ENCODE measurements at regions not wholly inside any gene's neighbourhood (a gene's known extent, or its start where the extent isn't known, plus 50 kb on each side); places are given as distances from the start of the nearest gene placed in this dataset.
"Not testable (repeated sequence)": the region's sequence is repeated elsewhere in the genome, so short reads cannot be mapped to it uniquely, and the experiment has no call there.

DNA sequence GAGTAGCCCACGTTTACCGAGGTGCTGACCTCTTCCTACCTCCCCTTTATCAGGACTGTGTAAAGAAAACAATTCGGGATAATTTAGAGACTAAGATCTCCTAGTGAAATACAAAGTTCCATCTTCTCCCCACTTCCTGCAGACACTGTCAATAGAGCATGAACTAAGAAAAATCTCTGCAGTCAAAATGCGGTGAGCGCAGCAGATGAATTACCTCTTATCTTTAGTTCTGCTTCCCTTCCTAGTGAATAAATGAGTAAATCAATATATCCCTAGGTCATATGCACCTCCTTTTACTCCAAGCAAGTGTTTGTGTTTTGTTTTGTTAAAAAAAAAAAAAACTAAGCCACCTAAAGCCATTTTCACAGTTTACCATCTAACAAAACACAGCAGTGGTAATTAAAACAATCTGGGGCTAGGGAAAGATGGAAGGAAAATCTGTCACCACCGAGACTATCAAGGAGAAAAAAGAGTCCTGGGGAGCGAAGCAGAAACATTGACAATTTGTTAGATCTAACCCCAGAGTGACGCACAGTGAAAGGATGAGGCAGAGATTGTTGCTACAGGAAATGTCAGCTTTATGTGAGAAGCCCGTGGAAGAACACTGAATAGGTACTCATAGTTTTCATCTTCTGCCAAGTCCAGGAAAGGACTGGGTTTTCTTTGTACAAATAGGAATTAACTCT lies 159.4 kb upstream of the SPTLC3 start:
- Histone ChIP-seq H3K36me3 (no peaks in the 10 kb centered on the region), H3K27ac (replicated peaks in 1 of 4) (no peak overlapping the region), H3K27me3 (no peaks in the 10 kb centered on the region), H3K9me3 (no peaks in the 10 kb centered on the region), H3K4me1 (no peaks in the 10 kb centered on the region), H3K4me3 (no peak overlapping the region)
- no peak for DNase-seq (ENCODE audit: extremely low spot score)
- 23% methylated on average over 9 of the region's 9 CpGs for WGBS
- no peak for TF ChIP-seq POLR2A (IDR thresholded peaks at IDR 0.05; ENCODE audit: low read depth)
- intact Hi-C loops (cut with DNase I) = loop anchor here (10.0 kb wide), 1 partner anchor 65 kb away; no protein-coding TSS in a partner anchor

DNA sequence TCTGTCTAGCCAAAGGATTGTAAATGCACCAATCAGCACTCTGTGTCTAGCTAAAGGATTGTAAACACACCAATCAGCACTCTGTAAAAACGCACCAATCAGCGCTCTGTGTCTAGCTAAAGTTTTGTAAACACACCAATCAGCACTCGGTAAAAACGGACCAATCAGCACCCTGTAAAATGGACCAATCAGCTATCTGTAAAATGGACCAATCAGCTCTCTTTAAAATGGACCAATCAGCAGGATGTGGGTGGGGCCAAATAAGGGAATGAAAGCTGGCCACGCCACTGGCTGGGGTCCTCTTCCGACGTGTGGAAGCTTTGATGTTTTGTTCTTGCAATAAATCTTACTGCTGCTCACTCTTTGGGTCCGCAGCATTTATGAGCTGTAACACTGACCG lies 151.1 kb upstream of the SPTLC3 start:
- H3K4me1 ChIP-seq; H3K27ac ChIP-seq (replicated peaks in 1 of 4); H3K9me3 ChIP-seq; H3K36me3 ChIP-seq; DNase-seq (ENCODE audit: extremely low spot score); H3K27me3 ChIP-seq; intact Hi-C loops (cut with DNase I); H3K4me3 ChIP-seq: not testable (repeated sequence)
- WGBS = 87% methylated on average over 9 of the region's 9 CpGs

- no peak for DNase-seq (ENCODE audit: extremely low spot score)
- Histone ChIP-seq H3K4me1 (no peaks in the 10 kb centered on the region), H3K27me3 (no peaks in the 10 kb centered on the region), H3K27ac (replicated peaks in 1 of 4) (no peak overlapping the region), H3K9me3 (peaks cover 0 to 5% (median 0%) of the 10 kb centered on the region in 4 donors), H3K36me3 (no peaks in the 10 kb centered on the region), H3K4me3 (no peak overlapping the region)
- intact Hi-C loops (cut with DNase I) = no loop called here
- TF ChIP-seq POLR2A (IDR thresholded peaks at IDR 0.05; ENCODE audit: low read depth) = no peak
- TF ChIP-seq POLR2AphosphoS5 (IDR thresholded peaks at IDR 0.05) = no peak
- TF ChIP-seq, protein P1, sequence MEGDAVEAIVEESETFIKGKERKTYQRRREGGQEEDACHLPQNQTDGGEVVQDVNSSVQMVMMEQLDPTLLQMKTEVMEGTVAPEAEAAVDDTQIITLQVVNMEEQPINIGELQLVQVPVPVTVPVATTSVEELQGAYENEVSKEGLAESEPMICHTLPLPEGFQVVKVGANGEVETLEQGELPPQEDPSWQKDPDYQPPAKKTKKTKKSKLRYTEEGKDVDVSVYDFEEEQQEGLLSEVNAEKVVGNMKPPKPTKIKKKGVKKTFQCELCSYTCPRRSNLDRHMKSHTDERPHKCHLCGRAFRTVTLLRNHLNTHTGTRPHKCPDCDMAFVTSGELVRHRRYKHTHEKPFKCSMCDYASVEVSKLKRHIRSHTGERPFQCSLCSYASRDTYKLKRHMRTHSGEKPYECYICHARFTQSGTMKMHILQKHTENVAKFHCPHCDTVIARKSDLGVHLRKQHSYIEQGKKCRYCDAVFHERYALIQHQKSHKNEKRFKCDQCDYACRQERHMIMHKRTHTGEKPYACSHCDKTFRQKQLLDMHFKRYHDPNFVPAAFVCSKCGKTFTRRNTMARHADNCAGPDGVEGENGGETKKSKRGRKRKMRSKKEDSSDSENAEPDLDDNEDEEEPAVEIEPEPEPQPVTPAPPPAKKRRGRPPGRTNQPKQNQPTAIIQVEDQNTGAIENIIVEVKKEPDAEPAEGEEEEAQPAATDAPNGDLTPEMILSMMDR (IDR thresholded peaks at IDR 0.05) = no peak
- TF ChIP-seq EP300 (IDR thresholded peaks at IDR 0.05) = no peak
Measured at GRCh38 chr20:12860619-12861247, 148.0 kb upstream of the SPTLC3 start.

DNA sequence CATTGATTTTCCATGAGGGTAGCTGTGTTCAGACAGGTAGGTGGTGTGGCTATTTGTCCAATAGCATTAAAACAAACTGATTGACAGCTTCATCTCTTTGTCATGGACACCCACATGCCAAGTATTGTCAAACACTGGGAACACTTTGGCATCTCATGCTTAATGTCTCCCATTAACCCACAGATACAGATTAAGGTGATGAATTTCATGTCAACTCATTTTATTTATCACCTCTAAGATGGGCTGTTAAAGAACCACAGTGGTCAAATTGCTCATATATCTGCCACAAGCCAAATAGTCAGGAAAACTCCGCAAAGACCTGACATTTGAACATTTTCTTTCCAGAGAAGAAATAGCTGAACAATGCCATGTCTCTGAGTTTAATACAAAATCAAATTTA lies 139.1 kb upstream of the SPTLC3 start:
- Histone ChIP-seq H3K27ac (replicated peaks in 1 of 4) (no peak overlapping the region), H3K4me3 (no peak overlapping the region), H3K4me1 (no peaks in the 10 kb centered on the region), H3K9me3 (no peaks in the 10 kb centered on the region), H3K27me3 (no peaks in the 10 kb centered on the region), H3K36me3 (no peaks in the 10 kb centered on the region)
- intact Hi-C loops (cut with DNase I) = no loop called here
- WGBS = 100% methylated on average over 1 of the region's 1 CpG
- TF ChIP-seq, protein P1 (IDR thresholded peaks at IDR 0.05) = no peak
- no peak for TF ChIP-seq POLR2AphosphoS5 (IDR thresholded peaks at IDR 0.05)
- TF ChIP-seq POLR2A (IDR thresholded peaks at IDR 0.05; ENCODE audit: low read depth) = no peak
- TF ChIP-seq EP300 (IDR thresholded peaks at IDR 0.05) = no peak
- no peak for DNase-seq (ENCODE audit: extremely low spot score)

DNA sequence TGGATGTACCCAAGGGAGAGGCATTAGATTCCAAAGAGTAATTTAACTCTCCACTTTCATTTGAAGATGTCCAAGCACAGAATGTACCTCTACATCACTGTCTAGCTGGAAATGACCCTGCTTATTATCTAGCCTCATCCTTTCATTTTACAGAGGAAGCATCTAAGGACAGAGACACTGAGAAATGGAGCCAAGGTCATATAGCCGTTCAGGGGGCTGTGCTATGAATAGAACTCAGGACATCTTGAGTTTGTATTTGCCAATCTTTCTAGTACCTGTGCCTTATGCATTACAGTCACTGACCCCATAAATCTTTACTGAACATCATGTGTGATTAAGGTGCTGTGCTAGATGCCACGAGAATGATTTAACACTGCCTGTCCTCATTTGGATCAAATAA lies 138.2 kb upstream of the SPTLC3 start:
- no peak overlapping the region for H3K27ac ChIP-seq (replicated peaks in 1 of 4)
- no peaks in the 10 kb centered on the region for H3K36me3 ChIP-seq
- H3K9me3 ChIP-seq = no peaks in the 10 kb centered on the region
- no peak overlapping the region for H3K4me3 ChIP-seq
- intact Hi-C loops (cut with DNase I) = no loop called here
- TF ChIP-seq POLR2A (IDR thresholded peaks at IDR 0.05; ENCODE audit: low read depth) (no peak), EP300 (IDR thresholded peaks at IDR 0.05) (no peak), POLR2AphosphoS5 (IDR thresholded peaks at IDR 0.05) (no peak)
- TF ChIP-seq, protein P1 (IDR thresholded peaks at IDR 0.05) = no peak
- no peaks in the 10 kb centered on the region for H3K27me3 ChIP-seq
- no peaks in the 10 kb centered on the region for H3K4me1 ChIP-seq
- DNase-seq (ENCODE audit: extremely low spot score) = no peak
- WGBS = 63% methylated on average over 2 of the region's 2 CpGs

- H3K27me3 ChIP-seq = no peaks in the 10 kb centered on the region
- intact Hi-C loops (cut with DNase I) = no loop called here
Measured at GRCh38 chr20:12874933-12875332, 133.8 kb upstream of the SPTLC3 start.

More at GRCh38 chr20:12874933-12875332, 133.8 kb upstream of the SPTLC3 start:
- Histone ChIP-seq H3K9me3 (no peaks in the 10 kb centered on the region), H3K27ac (replicated peaks in 1 of 4) (no peak overlapping the region), H3K4me1 (no peaks in the 10 kb centered on the region), H3K4me3 (no peak overlapping the region), H3K36me3 (no peaks in the 10 kb centered on the region)
- 75% methylated on average over 4 of the region's 4 CpGs for WGBS
- no peak for DNase-seq (ENCODE audit: extremely low spot score)
- TF ChIP-seq, protein P1 (IDR thresholded peaks at IDR 0.05) = no peak
- TF ChIP-seq POLR2AphosphoS5 (IDR thresholded peaks at IDR 0.05) = no peak
- no peak for TF ChIP-seq POLR2A (IDR thresholded peaks at IDR 0.05; ENCODE audit: low read depth)
- TF ChIP-seq EP300 (IDR thresholded peaks at IDR 0.05) = no peak
